ENCODE measurements at regions not wholly inside any gene's neighbourhood (a gene's known extent, or its start where the extent isn't known, plus 50 kb on each side); places are given as distances from the start of the nearest gene placed in this dataset.
A peak's percentile ranks its signal among the peaks of the same experiment; 100 is the strongest.
"Not testable (repeated sequence)": the region's sequence is repeated elsewhere in the genome, so short reads cannot be mapped to it uniquely, and the experiment has no call there.

DNA sequence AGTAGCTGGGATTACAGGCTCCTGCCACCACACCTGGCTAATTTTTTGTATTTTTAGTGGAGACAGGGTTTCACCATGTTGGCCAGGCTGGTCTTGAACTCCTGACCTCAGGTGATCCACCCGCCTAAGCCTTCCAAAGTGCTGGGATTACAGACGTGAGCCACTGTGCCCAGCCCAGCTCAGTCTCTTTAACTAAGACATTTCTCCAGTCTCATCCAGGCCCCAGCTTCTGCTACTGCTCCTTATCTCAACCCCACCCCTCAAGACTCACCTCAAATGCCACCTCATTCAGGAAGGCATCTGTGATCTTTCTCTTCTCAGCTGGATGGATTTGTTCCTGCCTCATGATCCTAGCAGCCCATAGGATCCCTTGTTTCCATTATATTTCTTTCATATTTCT lies 85.9 kb upstream of the GRAMD1B start:
- not testable (repeated sequence) for DNase-seq

DNA sequence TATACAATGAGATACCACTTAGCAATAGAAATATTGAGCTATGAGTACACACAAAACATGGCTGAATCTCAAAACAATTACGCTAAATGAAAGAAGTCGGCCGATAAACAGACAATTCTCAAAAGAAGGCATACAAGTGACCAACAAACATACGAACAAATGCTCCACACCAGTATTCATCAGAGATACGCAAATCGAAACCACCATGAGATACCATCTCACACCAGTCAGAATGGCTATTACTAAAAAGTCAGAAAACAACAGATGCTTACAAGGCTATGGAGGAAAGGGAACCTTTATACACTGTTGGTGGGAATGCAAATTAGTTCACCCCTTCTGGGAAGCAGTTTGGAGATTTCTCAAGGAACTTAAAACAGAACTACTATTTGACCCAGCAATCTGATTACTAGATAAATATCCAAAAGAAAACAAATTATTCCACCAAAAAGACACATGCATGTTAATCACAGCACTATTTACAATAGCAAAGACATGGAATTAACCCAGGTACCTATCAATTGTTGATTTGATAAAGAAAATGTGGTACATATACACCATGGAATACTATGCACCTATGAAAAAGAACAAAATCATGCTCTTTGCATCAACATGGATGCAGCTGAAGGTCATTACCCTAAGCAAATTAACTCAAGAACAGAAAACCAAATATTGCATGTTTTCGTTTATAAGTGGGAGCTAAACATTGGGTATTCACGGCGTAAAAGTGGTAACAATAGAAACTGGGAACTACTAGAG lies 90.9 kb upstream of the GRAMD1B start:
- no peak for DNase-seq

GRCh38 chr11:123338266-123338800 lies 91.7 kb upstream of the GRAMD1B start:
- DNase-seq: no peak

GRCh38 chr11:123334925-123335324 lies 95.1 kb upstream of the GRAMD1B start:
- DNase-seq: no peak

DNA sequence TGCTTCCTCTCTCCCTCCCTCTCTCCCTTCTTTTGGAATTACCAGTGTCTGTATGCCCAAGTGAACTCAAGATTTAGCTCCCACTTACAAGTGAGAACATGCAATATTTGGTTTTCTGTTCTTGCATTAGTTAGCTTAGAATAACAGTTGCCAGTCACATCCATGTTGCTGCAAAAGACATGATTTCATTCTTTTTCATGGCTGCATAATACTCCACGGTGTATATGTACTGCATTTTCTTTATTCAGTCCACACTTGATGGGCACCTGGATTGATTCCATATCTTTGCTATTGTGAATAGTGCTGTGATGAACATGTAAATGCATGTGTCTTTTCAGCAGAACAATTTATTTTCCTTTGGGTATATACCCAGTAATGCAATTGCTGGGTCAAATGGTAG lies 97.5 kb upstream of the GRAMD1B start:
- DNase-seq: not testable (repeated sequence)

DNA sequence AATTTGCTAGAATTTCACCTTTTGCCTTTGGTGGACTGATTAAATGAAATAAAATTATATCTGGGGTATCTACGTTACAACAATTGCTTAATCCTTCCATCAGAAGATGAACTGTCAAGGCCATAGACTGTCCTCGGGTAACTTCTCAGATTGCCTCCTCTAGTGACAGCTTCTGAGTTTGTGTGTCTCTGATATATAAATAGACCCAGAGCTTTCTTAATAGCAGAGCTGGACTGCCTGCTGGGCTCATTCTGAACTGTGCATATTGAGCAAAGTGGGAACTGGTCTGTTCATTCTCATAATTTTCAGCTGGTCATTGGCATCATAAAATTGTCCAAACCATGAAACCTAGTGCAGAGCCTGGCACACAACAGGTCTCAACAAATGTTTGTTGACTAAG lies 99.1 kb upstream of the GRAMD1B start:
- no peak for DNase-seq

DNA sequence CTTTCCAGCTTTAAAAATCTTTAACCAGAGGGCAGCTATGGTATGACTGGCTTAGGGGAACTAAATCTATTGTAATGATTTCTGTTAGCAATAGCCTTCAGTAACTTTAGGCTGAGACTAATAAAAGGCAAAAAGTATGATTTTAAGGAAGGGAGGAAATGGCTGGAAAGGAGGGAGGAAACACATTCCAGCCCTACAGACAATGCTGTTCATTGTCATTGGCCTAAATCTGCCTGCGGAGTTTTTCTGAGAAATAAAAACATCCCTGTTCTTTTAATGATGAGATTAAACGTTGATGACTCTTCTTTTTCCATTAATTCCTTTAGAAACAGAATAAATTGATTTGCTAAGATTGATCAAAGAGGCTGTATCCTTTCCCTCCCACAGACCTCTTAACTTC lies 99.6 kb upstream of the GRAMD1B start:
- no peak for DNase-seq

- no peak for DNase-seq
Observed at GRCh38 chr11:123330071-123330470, 100.0 kb upstream of the GRAMD1B start.

- DNase-seq: no peak
Observed at GRCh38 chr11:123328281-123328867, 101.7 kb upstream of the GRAMD1B start.

GRCh38 chr11:123325533-123325932 lies 104.5 kb upstream of the GRAMD1B start:
- no peak for DNase-seq

DNA sequence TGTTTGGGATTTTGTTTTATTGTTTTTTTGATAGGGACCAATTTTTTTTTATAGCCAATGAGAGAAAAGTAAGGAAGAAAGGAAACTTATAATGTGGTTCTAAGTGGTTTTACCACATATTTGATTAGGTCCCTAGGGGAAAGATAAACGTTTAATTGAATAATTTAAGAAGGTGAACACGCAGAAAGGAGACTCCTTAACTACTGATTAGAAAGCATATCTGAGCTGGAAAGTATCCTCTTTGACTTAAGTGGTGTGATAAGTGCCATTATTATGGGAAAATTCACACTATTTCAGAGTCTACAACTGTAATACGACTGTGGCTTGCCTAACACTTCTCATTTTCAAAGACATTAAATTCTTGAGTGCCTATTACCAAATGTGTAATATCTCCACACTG lies 106.5 kb upstream of the GRAMD1B start:
- no peak for DNase-seq

DNA sequence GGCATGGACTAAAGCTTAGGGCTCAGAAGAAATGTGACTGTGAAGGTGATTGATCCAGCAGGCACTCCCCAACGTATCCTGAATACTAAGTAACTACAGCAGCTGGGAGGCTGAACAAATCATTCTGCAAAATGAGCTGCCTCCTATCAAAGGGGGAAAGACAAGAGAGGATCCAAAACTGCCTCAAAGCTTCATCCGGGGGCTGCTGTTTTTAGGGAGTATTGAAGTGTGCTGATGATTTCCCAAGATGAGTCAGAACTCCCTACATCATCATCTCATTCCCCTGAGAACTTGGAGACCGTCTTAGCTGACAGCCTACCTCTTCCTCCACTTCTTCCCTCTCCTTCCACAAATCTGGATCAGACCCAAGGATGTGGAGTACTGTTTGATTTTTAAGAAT lies 108.4 kb upstream of the GRAMD1B start:
- no peak for DNase-seq

DNA sequence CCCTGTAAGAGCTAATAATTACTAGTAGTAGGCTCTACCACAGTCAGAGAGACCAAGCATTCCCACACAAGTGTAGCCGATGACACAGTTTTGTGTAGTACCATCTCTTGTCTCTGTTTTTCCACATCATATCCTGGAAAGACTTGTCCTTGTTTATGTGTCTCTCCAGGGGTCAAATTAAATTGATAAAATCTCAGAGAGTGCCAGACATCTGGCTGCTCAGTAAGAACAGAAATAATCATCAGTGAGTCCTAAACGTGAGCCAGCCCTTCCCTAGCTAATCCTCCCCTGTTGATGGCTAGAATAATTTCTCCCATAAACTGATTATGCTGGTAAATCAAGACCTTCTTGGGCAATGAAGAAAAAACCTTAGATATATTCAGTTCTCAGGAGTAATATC lies 111.4 kb upstream of the GRAMD1B start:
- DNase-seq: peak; percentile 56

DNA sequence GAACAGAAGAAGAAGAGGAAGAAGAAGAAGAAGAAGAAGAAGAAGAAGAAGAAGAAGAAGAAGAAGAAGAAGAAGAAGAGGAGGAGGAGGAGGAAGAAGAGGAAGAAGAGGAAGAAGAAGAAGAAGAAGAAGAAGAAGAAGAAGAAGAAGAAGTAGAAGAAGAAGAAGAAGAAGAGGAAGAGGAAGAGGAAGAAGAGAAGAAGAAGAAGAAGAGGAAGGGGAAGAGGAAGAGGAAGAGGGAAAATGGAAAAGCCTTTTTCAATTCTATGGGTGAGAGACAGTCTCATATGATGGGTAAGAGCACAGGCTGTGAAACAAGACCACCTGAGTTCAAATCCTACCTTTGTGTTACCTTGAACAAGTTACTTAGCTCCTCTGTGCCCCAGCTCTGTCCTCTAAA lies 111.9 kb upstream of the GRAMD1B start:
- not testable (repeated sequence) for DNase-seq

GRCh38 chr11:123316003-123316402 lies 114.1 kb upstream of the GRAMD1B start:
- no peak for DNase-seq

GRCh38 chr11:123314972-123315371 lies 115.1 kb upstream of the GRAMD1B start:
- DNase-seq: no peak

- DNase-seq: no peak
Observed at GRCh38 chr11:123313262-123313661, 116.8 kb upstream of the GRAMD1B start.

DNA sequence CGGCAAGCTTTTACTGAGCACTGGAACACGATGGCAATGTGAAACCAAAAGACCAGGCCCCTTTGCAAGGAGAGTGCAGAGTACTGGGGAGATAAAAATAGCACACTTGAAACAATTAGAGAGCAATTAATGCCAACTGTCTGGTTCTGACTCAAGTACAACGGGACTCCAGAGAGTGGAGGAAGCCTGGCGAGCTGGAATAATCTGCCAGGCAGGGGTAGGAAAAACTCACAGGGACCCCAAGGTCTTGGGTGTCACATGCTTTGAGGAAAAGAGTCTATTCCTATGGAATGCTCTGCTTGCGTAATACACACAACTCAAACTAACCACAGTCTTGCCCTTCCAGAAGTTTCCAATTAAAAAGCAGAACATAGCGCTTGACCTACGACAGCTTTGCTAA lies 113.0 kb upstream of the CLMP start:
- DNase-seq: peak; percentile 66

GRCh38 chr11:123307276-123307675 lies 112.2 kb upstream of the CLMP start:
- DNase-seq: no peak

DNA sequence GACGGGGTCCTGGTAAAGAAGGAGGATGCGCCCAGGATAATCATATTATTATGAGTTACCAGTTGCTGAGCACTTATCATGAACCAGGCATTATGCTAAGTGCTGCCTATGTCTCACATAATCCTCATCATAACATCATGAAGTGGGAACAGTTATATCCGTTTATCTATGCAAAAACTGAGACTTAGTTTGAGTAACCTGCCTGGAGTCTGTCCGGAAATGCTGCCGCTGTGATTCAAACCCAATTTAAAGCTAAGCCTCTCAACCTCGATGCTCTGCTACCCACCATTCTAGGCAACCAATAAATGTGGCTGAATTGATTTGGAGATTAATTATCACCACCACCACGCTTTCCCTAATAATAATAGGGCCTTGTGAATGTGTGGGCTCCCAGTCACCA lies 111.5 kb upstream of the CLMP start:
- no peak for DNase-seq

DNA sequence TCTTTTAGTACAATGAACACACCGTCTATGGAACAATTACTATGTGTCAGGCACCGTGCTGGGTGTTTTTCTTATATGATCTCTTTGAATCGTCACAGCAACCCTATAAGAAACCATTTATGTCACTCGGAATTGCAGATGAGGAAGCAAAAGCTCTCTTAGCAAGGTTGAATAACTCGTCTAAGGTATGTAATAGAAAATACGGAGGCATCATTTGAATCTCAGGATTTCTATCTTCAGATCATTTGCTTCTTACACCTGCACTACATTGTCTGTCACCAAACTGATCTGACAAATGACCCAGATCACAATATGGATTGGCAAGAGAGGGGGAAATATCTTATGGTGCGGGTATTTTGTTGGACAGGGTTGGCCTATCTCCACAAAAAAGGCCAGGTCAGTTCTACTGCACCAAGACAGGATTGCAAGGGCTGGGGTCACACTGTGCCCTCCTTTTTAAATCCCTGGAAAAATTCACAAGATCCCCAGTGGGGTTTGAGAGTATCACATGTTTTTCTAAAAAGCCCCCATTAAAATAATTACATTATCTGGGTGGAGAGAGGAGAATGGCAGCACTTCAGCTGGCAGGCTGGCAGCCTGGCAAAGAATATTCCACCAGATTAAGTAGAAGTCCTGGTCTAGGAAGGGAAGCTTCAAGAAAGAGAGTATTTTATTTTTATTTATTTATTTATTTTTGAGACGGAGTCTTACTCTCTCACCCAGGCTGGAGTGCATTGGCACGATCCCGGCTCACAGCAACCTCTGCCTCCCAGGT lies 110.7 kb upstream of the CLMP start:
- DNase-seq: no peak

- DNase-seq: no peak
Observed at GRCh38 chr11:123304828-123305466, 109.9 kb upstream of the CLMP start.

- no peak for DNase-seq
Observed at GRCh38 chr11:123303924-123304323, 108.9 kb upstream of the CLMP start.
